ENCODE measurements at regions not wholly inside any gene's neighbourhood (a gene's known extent, or its start where the extent isn't known, plus 50 kb on each side); places are given as distances from the start of the nearest gene placed in this dataset.

GRCh38 chr11:110027627-110028371 is 65.4 kb upstream of the ZC3H12C start:
- DNase-seq (ENCODE audit: low spot score): no peak

DNA sequence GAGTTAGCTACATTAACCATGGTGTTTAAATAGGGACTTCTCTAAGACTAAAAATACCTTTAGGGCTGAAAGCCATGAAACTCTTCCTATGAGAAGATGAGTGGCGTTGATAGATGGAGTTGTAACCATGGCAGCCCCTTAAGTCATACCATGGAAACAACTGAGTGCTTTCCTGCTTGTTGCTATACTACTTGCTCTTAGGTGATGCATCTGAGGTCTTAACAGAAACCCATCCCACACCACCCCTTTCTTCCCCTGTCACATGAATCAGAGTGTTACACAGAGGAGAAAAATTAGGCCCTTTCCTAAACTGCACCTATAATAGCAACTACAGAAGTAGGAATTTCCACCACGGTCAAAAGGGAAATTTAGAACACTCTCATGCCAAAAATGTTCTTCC is 64.3 kb upstream of the ZC3H12C start:
- no peak for DNase-seq (ENCODE audit: low spot score)

- no peak for DNase-seq (ENCODE audit: low spot score)
Measured at GRCh38 chr11:110029714-110030113, 63.5 kb upstream of the ZC3H12C start.

- DNase-seq (ENCODE audit: low spot score): no peak
Measured at GRCh38 chr11:110031171-110031570, 62.0 kb upstream of the ZC3H12C start.

DNA sequence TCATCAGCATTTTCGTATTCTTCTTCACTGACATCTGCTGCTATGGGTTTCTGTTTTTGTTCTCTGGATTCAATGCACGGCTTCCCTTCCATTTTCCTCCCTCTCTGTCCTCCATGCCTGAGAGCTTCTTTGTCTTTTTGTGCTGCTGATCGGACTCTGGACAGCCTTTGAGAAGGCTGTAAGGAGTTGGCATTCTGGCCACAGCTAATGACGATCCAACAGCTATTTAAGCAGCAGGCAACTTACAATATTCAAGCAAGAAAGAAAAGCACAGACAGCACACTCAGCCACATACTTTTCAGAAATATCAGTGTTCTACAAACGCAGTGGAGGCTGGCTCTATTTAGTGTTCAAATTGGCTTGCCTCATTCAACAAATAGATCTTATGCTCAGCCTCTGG is 60.9 kb upstream of the ZC3H12C start:
- DNase-seq (ENCODE audit: low spot score): no peak

DNA sequence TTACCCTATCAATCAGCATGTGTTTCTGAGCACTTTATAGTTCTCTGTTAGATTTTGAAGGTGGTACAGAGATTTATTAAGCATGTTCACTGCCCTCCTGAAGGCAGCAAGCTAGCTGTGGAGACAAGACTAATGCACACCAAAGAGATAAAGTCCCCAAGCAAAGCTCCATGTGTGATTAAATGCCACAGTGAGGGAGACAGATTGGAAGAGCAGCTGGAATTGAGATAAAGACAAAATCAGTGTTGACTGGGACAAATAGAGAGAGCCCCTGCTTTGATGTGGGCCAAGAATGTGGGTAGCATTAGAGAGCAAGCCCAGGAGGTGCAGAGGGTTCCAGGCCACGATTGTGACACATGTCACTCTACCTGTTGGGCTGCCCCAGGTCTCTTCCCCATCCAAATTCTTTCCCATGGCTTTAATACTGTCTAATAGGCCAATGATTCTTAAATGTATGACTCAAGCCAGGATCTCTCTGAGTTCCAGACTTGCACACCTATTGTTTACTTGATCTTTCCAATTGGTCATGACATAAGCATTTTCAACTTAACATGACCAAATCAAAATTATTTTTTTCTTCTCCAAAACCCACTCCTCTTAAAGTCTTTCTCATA is 60.1 kb upstream of the ZC3H12C start:
- no peak for DNase-seq (ENCODE audit: low spot score)

DNA sequence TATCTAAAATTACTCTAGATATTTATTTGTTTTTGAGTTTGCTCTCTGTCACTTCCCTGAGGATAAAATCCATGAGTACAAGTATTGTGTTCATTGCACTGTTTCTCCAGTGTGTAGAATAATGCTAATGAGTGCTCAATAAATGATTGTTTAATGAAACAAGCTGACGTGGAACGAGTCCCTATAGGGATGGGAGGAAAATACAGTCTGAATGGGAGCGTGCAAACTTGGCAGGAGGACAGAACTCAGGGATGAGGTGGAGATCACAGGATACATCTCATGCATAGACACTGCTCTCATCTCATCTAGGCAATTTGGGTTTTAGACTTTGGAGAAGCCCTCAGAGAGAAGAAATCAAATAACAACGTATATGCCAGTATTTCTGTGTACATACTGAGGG is 58.4 kb upstream of the ZC3H12C start:
- DNase-seq (ENCODE audit: low spot score): no peak

- DNase-seq (ENCODE audit: low spot score): no peak
Measured at GRCh38 chr11:110035357-110035756, 57.8 kb upstream of the ZC3H12C start.

DNA sequence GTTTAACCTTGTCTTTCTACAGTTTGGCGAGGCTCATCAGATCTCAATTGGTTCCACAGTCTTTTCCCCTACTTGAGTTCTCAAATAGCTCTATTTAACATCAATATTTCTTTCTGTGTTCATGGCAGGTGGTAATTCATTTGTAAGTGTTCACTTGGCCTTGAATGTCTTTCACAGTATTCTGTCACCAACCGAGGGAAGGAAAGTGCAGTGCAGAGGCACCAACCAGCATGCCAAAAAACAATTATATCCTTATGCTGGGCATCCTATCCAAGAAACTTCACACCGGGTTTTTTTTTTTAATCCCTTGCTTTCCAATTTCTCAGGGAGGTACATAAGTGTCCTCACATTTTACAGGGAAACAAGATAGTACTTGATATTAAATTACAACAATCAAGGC is 55.0 kb upstream of the ZC3H12C start:
- no peak for DNase-seq (ENCODE audit: low spot score)
